Breast epithelium (tissue), 4 donors: ENCODE measurements at regions not wholly inside any gene's neighbourhood (a gene's known extent, or its start where the extent isn't known, plus 50 kb on each side); places are given as distances from the start of the nearest gene placed in this dataset.
A peak's percentile ranks its signal among the peaks of the same experiment; 100 is the strongest.

ENCODE experiments used
- DNase-seq, 2 donors: peaks; one replicate each; pipeline ENCODE4 v3.0.0-alpha.2; 2019; ENCODE audit warnings: low spot score in 2 of 2
- H3K27ac ChIP-seq, 2 donors: fragments of 200-600 bp; sonication (generic) in 1 of 2; one replicate each; pipeline ENCODE4 v1.5.1; 2016 to 2019; ENCODE audit warnings: mild to moderate bottlenecking in 1 of 2
- H3K27me3 ChIP-seq, 2 donors: fragments of 200-600 bp; sonication (generic) in 1 of 2; one replicate each; pipeline versions ENCODE4 v1.5.1 to v1.6.0; 2017 to 2019; ENCODE audit warnings: control low read depth in 1 of 2, mild to moderate bottlenecking in 1 of 2
- H3K36me3 ChIP-seq: fragments of 200-600 bp; one replicate; pipeline ENCODE4 v1.5.1; 2019
- H3K4me1 ChIP-seq, 2 donors: fragments of 200-600 bp; sonication (generic); one replicate each; pipeline ENCODE4 v1.5.1; 2016 to 2019; ENCODE audit warnings: control low read depth in 1 of 2
- H3K4me3 ChIP-seq, 3 donors: fragments of 200-600 bp; sonication (generic); 1 replicate in 2 of 3; 2 replicates in 1 of 3; pipeline ENCODE4 v1.5.1; 2016 to 2019; ENCODE audit warnings: mild to moderate bottlenecking in 3 of 3, moderate library complexity in 2 of 3
- H3K9me3 ChIP-seq, 2 donors: fragments of 200-600 bp; sonication (generic) in 1 of 2; one replicate each; pipeline ENCODE4 v1.5.1; 2016 to 2019; ENCODE audit warnings: control low read depth in 1 of 2
- POLR2A ChIP-seq: fragments of 450-650 bp; IDR thresholded peaks from one replicate; pipeline ENCODE4 v1.6.1; 2016; ENCODE audit warnings: antibody characterized with exemption, mild to moderate bottlenecking, moderate library complexity
- POLR2AphosphoS5 ChIP-seq, 3 donors: sonication (generic); formaldehyde crosslinking; IDR thresholded peaks; one replicate each; pipeline ENCODE4 v1.6.1; 2017; ENCODE audit warnings: antibody characterized with exemption in 3 of 3
- intact Hi-C: fragments of 100-400 bp; cut with DNase I; formaldehyde crosslinking; loops from one replicate; pipeline ENCODE4 v1.15.1; 2023; ENCODE audit warnings: low total_unique reads
- TF ChIP-seq, protein P1 (sequence below), 3 donors: fragments of 450-650 bp; IDR thresholded peaks; one replicate each; pipeline ENCODE4 v1.5.1; 2016 to 2017; ENCODE audit warnings: antibody characterized with exemption in 3 of 3, mild to moderate bottlenecking in 3 of 3, moderate library complexity in 3 of 3

- no peak for DNase-seq
- intact Hi-C loops: loop anchor here (10.0 kb wide), 1 partner anchor 1531 kb away; no protein-coding TSS in a partner anchor
- TF ChIP-seq, protein P1, sequence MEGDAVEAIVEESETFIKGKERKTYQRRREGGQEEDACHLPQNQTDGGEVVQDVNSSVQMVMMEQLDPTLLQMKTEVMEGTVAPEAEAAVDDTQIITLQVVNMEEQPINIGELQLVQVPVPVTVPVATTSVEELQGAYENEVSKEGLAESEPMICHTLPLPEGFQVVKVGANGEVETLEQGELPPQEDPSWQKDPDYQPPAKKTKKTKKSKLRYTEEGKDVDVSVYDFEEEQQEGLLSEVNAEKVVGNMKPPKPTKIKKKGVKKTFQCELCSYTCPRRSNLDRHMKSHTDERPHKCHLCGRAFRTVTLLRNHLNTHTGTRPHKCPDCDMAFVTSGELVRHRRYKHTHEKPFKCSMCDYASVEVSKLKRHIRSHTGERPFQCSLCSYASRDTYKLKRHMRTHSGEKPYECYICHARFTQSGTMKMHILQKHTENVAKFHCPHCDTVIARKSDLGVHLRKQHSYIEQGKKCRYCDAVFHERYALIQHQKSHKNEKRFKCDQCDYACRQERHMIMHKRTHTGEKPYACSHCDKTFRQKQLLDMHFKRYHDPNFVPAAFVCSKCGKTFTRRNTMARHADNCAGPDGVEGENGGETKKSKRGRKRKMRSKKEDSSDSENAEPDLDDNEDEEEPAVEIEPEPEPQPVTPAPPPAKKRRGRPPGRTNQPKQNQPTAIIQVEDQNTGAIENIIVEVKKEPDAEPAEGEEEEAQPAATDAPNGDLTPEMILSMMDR (IDR thresholded peaks at IDR 0.05): no peak
Measured at GRCh38 chr20:54293526-54293925, 85.6 kb downstream of the PFDN4 start.

DNA sequence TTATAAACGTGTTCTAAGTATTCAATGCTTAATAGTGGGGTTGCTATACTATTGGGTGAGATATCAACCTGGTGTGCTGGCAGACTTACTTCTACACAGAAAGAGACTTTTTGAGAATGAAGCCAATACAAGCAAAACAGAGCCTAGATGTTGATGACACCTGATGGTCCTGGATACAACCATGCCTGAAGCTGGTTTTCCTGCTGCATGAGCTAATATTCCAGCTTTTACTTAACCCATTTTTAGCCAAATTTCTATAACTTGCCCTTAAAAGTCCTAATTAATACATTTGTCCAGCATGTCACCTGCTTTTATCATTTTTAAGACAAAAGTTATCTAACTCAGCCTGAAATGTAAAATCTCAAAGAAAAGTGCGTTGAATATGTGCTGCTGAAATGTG is 86.2 kb downstream of the PFDN4 start:
- Histone ChIP-seq H3K36me3 (no peaks in the 10 kb centered on the region), H3K27ac (peak overlapping the region in 1 of 2 donors; percentile 40), H3K9me3 (no peaks in the 10 kb centered on the region), H3K27me3 (no peaks in the 10 kb centered on the region), H3K4me1 (no peaks in the 10 kb centered on the region), H3K4me3 (no peak overlapping the region)
- intact Hi-C loops: loop anchor here (10.0 kb wide), 1 partner anchor 1531 kb away; no protein-coding TSS in a partner anchor
- no peak for DNase-seq
- no peak for TF ChIP-seq POLR2A
- TF ChIP-seq POLR2AphosphoS5 (IDR thresholded peaks at IDR 0.05): no peak
- TF ChIP-seq, protein P1 (IDR thresholded peaks at IDR 0.05): no peak

More at GRCh38 chr20:54293526-54293925, 85.6 kb downstream of the PFDN4 start:
- H3K27ac ChIP-seq: peak overlapping the region; percentile 48 to 66
- no peaks in the 10 kb centered on the region for H3K27me3 ChIP-seq
- no peaks in the 10 kb centered on the region for H3K36me3 ChIP-seq
- no peaks in the 10 kb centered on the region for H3K4me1 ChIP-seq
- no peaks in the 10 kb centered on the region for H3K9me3 ChIP-seq
- no peak overlapping the region for H3K4me3 ChIP-seq

GRCh38 chr20:54295686-54296085 is 87.8 kb downstream of the PFDN4 start:
- no peaks in the 10 kb centered on the region for H3K4me1 ChIP-seq
- no peaks in the 10 kb centered on the region for H3K27me3 ChIP-seq
- H3K27ac ChIP-seq: no peak overlapping the region
- no peaks in the 10 kb centered on the region for H3K36me3 ChIP-seq
- no peak for DNase-seq
- no peak for TF ChIP-seq POLR2A
- no peak for TF ChIP-seq POLR2AphosphoS5 (IDR thresholded peaks at IDR 0.05)
- TF ChIP-seq, protein P1 (IDR thresholded peaks at IDR 0.05): no peak
- H3K4me3 ChIP-seq: no peak overlapping the region
- H3K9me3 ChIP-seq: no peaks in the 10 kb centered on the region
- intact Hi-C loops: loop anchor here (10.0 kb wide), 1 partner anchor 1529 kb away; no protein-coding TSS in a partner anchor

- TF ChIP-seq POLR2AphosphoS5 (IDR thresholded peaks at IDR 0.05) (no peak), POLR2A (no peak)
- TF ChIP-seq, protein P1 (IDR thresholded peaks at IDR 0.05): no peak
- Histone ChIP-seq H3K27ac (no peak overlapping the region), H3K36me3 (no peaks in the 10 kb centered on the region), H3K27me3 (no peaks in the 10 kb centered on the region), H3K4me1 (no peaks in the 10 kb centered on the region), H3K4me3 (no peak overlapping the region), H3K9me3 (no peaks in the 10 kb centered on the region)
- DNase-seq: no peak
- intact Hi-C loops: no loop called here
Measured at GRCh38 chr20:54305421-54305820, 97.5 kb downstream of the PFDN4 start.

DNA sequence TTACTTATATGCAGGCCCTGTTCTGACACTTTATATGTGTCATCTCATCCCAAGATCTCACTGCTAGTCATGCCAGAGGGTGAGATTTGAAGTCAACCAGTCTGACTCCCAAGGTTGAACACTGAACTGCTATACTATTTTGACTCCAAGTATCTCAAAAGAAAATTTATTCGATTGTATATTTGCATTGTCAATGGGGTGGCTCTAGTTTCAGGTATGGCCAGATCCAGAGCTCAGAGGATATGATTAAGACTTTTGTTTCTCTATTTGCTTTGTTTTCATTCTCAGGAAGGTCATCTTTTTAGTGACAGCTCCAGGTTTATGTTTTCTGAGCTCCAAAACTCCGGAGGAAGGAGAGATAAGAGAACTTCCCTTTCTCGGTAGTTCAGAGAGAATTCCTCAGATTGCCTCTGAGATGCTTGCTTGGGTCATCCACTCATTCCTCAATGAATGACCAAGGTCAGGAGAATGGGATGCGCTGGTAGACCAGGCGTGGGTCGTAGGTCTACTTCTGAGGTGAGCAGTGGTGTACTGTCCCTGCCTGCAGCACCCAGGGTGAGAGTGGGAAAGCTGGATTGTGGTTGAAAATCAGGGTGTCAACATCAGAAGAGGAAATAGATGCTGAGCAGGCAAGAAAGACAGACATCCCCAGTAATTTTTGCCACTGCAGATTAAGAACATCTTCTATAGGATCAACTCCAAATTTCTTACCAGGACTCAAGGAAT is 99.3 kb downstream of the PFDN4 start:
- Histone ChIP-seq H3K4me3 (no peak overlapping the region), H3K27ac (no peak overlapping the region), H3K9me3 (no peaks in the 10 kb centered on the region), H3K36me3 (no peaks in the 10 kb centered on the region), H3K4me1 (no peaks in the 10 kb centered on the region), H3K27me3 (no peaks in the 10 kb centered on the region)
- TF ChIP-seq, protein P1 (IDR thresholded peaks at IDR 0.05): no peak
- no peak for TF ChIP-seq POLR2AphosphoS5 (IDR thresholded peaks at IDR 0.05)
- no peak for TF ChIP-seq POLR2A
- intact Hi-C loops: no loop called here
- DNase-seq: no peak
